Body of pancreas (tissue), 4 donors: ENCODE measurements at regions not wholly inside any gene's neighbourhood (a gene's known extent, or its start where the extent isn't known, plus 50 kb on each side); places are given as distances from the start of the nearest gene placed in this dataset.

Source experiments
- ATAC-seq: fragments of 150-250 bp; one replicate; pipeline ENCODE4 v1.9.1; 2016
- DNase-seq, 4 donors: peaks; one replicate each; pipeline ENCODE4 v3.0.0-alpha.2; 2019
- H3K27ac ChIP-seq, 4 donors: fragments of 200-600 bp; sonication (generic); 1 replicate in 3 of 4; 2 replicates in 1 of 4; pipeline versions ENCODE4 v1.5.1 to v1.6.1; 2016 to 2019; ENCODE audit warnings: mild to moderate bottlenecking in 1 of 4, mixed read lengths in 1 of 4, moderate library complexity in 1 of 4
- H3K27me3 ChIP-seq, 2 donors: fragments of 200-600 bp; sonication (generic); one replicate each; pipeline ENCODE4 v1.6.0; 2016; ENCODE audit warnings: mild to moderate bottlenecking in 1 of 2
- H3K36me3 ChIP-seq, 2 donors: fragments of 200-600 bp; sonication (generic); replicated peaks in 1 of 2; 2 replicates each; pipeline ENCODE4 v1.5.1; 2016; ENCODE audit warnings: low read depth in 2 of 2; ENCODE audit not compliant: insufficient read depth in 1 of 2
- H3K4me1 ChIP-seq: fragments of 200-600 bp; sonication (generic); one replicate; pipeline ENCODE4 v1.6.0; 2016
- H3K4me3 ChIP-seq, 2 donors: fragments of 200-600 bp; sonication (generic); 1 replicate in 1 of 2; 2 replicates in 1 of 2; pipeline ENCODE4 v1.5.1; 2016 to 2019
- H3K9me3 ChIP-seq, 3 donors: fragments of 200-600 bp; sonication (generic); 1 replicate in 2 of 3; 2 replicates in 1 of 3; pipeline ENCODE4 v1.5.1; 2016
- POLR2A ChIP-seq, 3 donors: fragments of 450-650 bp; IDR thresholded peaks; one replicate each; pipeline ENCODE4 v1.6.1; 2016; ENCODE audit warnings: antibody characterized with exemption in 3 of 3, mild to moderate bottlenecking in 2 of 3
- whole genome bisulfite sequencing, 2 donors: methylation state at CpG; one replicate each; pipeline ENCODE4 v1.1.5; 2017; 5-methylcytosine and 5-hydroxymethylcytosine counted together
- intact Hi-C: fragments of 100-400 bp; cut with DNase I; formaldehyde crosslinking; loops from one replicate; pipeline ENCODE4 v1.15.1; 2023
- TF ChIP-seq, protein P1 (sequence below), 7 experiments: fragments of 450-650 bp in 4 of 7; fragments of 200-600 bp in 3 of 7; sonication (generic) in 3 of 7; IDR thresholded peaks; one replicate each; pipeline ENCODE4 v1.5.1; 2016 to 2019; ENCODE audit warnings: antibody characterized with exemption in 7 of 7

DNA sequence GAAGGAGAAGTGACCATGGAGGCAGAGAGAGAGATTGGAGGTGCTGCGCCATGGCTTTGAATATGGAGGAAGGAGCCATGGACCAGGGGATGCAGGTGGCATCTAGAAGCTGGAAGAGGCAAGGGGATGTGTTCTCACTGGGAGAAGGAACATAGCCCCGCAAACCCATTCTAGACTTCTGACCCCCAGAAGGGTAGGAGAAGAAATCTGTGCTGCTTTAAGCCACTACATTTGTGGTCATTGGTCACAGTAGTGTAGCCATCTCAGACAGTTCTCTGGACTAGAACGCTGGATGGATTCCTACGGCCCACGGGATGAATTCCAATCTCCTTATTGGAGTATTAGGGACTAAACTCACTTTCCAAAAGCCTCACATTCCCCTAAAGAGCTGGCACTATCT lies 67.8 kb downstream of the PTGR3 start:
- DNase-seq (no peak), ATAC-seq (no peak)
- Histone ChIP-seq H3K4me3 (no peak overlapping the region), H3K27me3 (no peaks in the 10 kb centered on the region), H3K36me3 (no peaks in the 10 kb centered on the region), H3K9me3 (no peaks in the 10 kb centered on the region), H3K27ac (no peak overlapping the region), H3K4me1 (no peaks in the 10 kb centered on the region)
- intact Hi-C loops = loop anchor here (5.0 kb wide), 1 partner anchor 49 kb away; no protein-coding TSS in a partner anchor
- no peak for TF ChIP-seq POLR2A (IDR thresholded peaks at IDR 0.05)
- TF ChIP-seq, protein P1, sequence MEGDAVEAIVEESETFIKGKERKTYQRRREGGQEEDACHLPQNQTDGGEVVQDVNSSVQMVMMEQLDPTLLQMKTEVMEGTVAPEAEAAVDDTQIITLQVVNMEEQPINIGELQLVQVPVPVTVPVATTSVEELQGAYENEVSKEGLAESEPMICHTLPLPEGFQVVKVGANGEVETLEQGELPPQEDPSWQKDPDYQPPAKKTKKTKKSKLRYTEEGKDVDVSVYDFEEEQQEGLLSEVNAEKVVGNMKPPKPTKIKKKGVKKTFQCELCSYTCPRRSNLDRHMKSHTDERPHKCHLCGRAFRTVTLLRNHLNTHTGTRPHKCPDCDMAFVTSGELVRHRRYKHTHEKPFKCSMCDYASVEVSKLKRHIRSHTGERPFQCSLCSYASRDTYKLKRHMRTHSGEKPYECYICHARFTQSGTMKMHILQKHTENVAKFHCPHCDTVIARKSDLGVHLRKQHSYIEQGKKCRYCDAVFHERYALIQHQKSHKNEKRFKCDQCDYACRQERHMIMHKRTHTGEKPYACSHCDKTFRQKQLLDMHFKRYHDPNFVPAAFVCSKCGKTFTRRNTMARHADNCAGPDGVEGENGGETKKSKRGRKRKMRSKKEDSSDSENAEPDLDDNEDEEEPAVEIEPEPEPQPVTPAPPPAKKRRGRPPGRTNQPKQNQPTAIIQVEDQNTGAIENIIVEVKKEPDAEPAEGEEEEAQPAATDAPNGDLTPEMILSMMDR (IDR thresholded peaks at IDR 0.05) = no peak
- 75 to 78% methylated on average over 5 of the region's 5 CpGs for WGBS, 2 donors

DNA sequence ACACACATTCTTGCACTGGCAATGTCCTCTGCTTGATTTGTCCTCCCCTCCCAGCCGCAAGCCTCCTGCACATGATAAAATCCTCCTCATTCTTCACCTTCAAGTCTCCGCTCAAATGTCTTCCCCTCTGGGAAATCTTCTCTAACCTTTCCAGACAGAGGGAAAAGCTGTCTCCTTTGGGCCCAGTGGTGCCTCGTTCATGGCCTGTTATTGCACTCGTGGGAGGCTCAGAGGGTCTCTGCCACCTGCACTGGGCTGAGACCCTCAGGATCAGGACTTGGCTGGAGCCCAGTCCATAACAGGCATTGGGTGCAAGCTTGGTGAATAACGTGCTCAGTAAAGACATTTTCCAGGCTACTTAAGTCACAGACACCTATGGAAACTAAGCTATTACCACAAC lies 68.6 kb downstream of the PTGR3 start:
- no peaks in the 10 kb centered on the region for H3K27me3 ChIP-seq
- H3K9me3 ChIP-seq = no peaks in the 10 kb centered on the region
- no peak for ATAC-seq
- WGBS, 2 donors = 69 to 78% methylated on average over 4 to 5 of the region's 5 CpGs
- no peaks in the 10 kb centered on the region for H3K4me1 ChIP-seq
- no peak for TF ChIP-seq POLR2A (IDR thresholded peaks at IDR 0.05)
- TF ChIP-seq, protein P1 (IDR thresholded peaks at IDR 0.05) = no peak
- no peak overlapping the region for H3K4me3 ChIP-seq
- intact Hi-C loops = loop anchor here (5.0 kb wide), 1 partner anchor 48 kb away; no protein-coding TSS in a partner anchor
- DNase-seq = no peak
- no peak overlapping the region for H3K27ac ChIP-seq
- no peaks in the 10 kb centered on the region for H3K36me3 ChIP-seq

DNA sequence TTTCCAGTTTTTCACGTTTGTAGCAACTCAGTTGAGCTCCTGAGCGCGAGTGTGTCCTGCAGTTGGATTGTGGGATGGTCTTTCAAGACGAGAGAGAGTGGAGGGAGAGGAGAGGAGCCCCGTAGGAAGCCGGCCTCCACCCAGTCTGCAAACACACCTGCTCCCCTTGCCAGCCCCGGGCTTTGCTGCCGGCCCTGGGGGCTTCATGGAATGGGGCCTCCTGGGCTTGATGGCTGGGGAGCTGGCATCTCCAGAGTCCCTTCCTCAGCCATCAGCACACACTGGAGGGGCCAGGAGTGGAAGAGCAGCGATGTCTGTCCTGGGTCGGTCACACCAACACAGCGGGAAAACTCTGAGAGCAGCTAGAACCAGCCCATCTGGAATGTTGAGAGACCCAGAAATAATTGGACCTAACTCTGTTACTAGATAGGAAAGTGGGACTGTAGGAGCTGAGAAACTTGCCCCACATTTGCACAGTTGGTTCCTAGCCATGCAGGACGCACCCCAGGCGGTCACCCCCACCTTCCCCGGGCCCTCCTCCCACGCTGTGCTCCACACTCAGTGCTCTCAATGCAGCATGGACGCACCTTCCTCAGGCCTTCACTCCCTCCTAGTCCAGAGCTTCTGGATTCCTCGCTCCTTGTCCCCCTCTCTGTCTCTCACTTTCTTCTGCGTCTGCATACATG lies 69.6 kb downstream of the PTGR3 start:
- intact Hi-C loops = no loop called here
- ATAC-seq (no peak), DNase-seq (no peak)
- no peaks in the 10 kb centered on the region for H3K36me3 ChIP-seq
- no peaks in the 10 kb centered on the region for H3K27me3 ChIP-seq
- no peak overlapping the region for H3K27ac ChIP-seq
- H3K4me1 ChIP-seq = no peaks in the 10 kb centered on the region
- no peaks in the 10 kb centered on the region for H3K9me3 ChIP-seq
- no peak overlapping the region for H3K4me3 ChIP-seq
- 74 to 87% methylated on average over 16 to 18 of the region's 18 CpGs for WGBS, 2 donors
- TF ChIP-seq, protein P1 (IDR thresholded peaks at IDR 0.05) = no peak
- no peak for TF ChIP-seq POLR2A (IDR thresholded peaks at IDR 0.05)

DNA sequence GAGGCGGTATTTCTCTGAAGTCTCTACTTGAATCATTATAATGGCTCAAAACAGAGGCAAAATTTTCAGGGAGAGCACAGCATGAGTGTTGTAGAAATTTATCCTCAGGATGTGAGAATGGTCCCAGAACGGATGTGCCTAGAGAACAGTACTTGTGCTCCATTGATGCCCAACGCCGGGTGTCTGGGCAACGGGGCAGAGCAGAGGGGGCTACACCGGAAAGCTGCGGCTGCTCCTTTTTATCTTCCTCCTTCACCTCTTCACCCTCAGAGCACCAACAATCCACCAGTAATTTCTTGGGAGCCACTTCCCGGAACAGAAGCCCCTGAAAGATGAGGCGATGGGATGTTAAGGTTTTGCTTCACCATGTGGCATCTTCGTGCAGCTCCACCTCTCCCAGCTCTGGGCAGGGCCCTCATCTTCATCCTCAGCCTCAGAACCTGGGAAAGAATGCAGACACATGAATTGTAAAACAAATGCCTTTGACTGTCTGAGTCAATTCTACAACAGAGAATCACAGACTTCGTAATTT lies 71.5 kb downstream of the PTGR3 start:
- no peak for ATAC-seq

More for the DNA sequence above, 71.5 kb downstream of the PTGR3 start:
- Histone ChIP-seq H3K27me3 (no peaks in the 10 kb centered on the region), H3K27ac (no peak overlapping the region), H3K4me1 (no peaks in the 10 kb centered on the region), H3K36me3 (no peaks in the 10 kb centered on the region), H3K4me3 (no peak overlapping the region), H3K9me3 (no peaks in the 10 kb centered on the region)
- TF ChIP-seq, protein P1 (IDR thresholded peaks at IDR 0.05) = no peak
- TF ChIP-seq POLR2A (IDR thresholded peaks at IDR 0.05) = no peak
- WGBS, 2 donors = 84 to 90% methylated on average over 11 of the region's 11 CpGs
- no peak for DNase-seq
- intact Hi-C loops = no loop called here
